WERI-Rb-1 (cell line): ENCODE measurements at regions not wholly inside any gene's neighbourhood (a gene's known extent, or its start where the extent isn't known, plus 50 kb on each side); places are given as distances from the start of the nearest gene placed in this dataset.

Source experiments
- DNase-seq: peaks from one replicate; pipeline ENCODE4 v3.0.0-alpha.2; 2020
- H3K27ac ChIP-seq: fragments of 250-450 bp; sonication (Bioruptor Pico); 2 replicates; pipeline ENCODE4 v1.5.1; 2020; ENCODE audit warnings: mild to moderate bottlenecking, moderate library complexity
- H3K27me3 ChIP-seq: fragments of 250-450 bp; sonication (Bioruptor Pico); 2 replicates; pipeline ENCODE4 v1.5.1; 2021; ENCODE audit warnings: mild to moderate bottlenecking, low read depth, moderate library complexity; ENCODE audit not compliant: insufficient read depth, severe bottlenecking
- H3K36me3 ChIP-seq: fragments of 250-450 bp; sonication (Bioruptor Pico); 2 replicates; pipeline ENCODE4 v1.5.1; 2020; ENCODE audit warnings: mild to moderate bottlenecking, moderate library complexity
- H3K4me3 ChIP-seq: 2 replicates; pipeline ENCODE4 v1.5.1; 2011; ENCODE audit warnings: low read depth, mild to moderate bottlenecking, control low read depth, low read length
- H3K9me3 ChIP-seq: fragments of 250-450 bp; sonication (Bioruptor Pico); 2 replicates; pipeline ENCODE4 v1.5.1; 2021; ENCODE audit warnings: mild to moderate bottlenecking, moderate library complexity; ENCODE audit not compliant: severe bottlenecking
- TF ChIP-seq, protein P1 (sequence below): IDR thresholded peaks from 2 replicates; pipeline ENCODE4 v1.5.1; 2011; ENCODE audit warnings: low read depth, mild to moderate bottlenecking, control low read depth, inconsistent platforms, low read length

GRCh38 chr10:84801156-84801555 is 472.8 kb downstream of the CCSER2 start:
- no peak for DNase-seq
- no peak overlapping the region for H3K4me3 ChIP-seq
- H3K36me3 ChIP-seq: no peaks in the 10 kb centered on the region
- TF ChIP-seq, protein P1, sequence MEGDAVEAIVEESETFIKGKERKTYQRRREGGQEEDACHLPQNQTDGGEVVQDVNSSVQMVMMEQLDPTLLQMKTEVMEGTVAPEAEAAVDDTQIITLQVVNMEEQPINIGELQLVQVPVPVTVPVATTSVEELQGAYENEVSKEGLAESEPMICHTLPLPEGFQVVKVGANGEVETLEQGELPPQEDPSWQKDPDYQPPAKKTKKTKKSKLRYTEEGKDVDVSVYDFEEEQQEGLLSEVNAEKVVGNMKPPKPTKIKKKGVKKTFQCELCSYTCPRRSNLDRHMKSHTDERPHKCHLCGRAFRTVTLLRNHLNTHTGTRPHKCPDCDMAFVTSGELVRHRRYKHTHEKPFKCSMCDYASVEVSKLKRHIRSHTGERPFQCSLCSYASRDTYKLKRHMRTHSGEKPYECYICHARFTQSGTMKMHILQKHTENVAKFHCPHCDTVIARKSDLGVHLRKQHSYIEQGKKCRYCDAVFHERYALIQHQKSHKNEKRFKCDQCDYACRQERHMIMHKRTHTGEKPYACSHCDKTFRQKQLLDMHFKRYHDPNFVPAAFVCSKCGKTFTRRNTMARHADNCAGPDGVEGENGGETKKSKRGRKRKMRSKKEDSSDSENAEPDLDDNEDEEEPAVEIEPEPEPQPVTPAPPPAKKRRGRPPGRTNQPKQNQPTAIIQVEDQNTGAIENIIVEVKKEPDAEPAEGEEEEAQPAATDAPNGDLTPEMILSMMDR: no peak
- no peak overlapping the region for H3K27ac ChIP-seq
- H3K9me3 ChIP-seq: no peaks in the 10 kb centered on the region
- no peaks in the 10 kb centered on the region for H3K27me3 ChIP-seq

GRCh38 chr10:84801916-84802315 is 473.5 kb downstream of the CCSER2 start:
- TF ChIP-seq, protein P1: no peak
- Histone ChIP-seq H3K27me3 (no peaks in the 10 kb centered on the region), H3K9me3 (no peaks in the 10 kb centered on the region), H3K36me3 (no peaks in the 10 kb centered on the region), H3K4me3 (no peak overlapping the region), H3K27ac (no peak overlapping the region)
- DNase-seq: no peak

DNA sequence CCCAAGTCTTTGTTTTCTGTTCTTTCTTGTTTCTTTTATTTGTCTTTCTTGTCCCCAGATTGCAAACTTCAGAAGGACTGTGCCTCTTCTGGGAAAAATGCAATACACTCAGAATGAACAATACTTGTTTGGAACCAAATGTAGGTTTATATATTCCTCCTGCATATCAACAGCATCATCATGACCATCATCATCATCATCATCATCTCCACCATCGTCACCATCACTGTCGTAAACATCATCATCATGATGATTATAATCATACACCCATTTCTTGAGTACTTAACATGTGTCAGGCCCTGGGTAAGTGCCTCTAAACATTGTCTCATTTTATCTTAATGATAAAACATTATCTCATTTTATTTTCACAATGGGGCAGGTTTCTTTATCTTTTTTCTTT is 476.8 kb downstream of the CCSER2 start:
- no peak for DNase-seq
- no peaks in the 10 kb centered on the region for H3K27me3 ChIP-seq
- H3K27ac ChIP-seq: no peak overlapping the region
- no peaks in the 10 kb centered on the region for H3K36me3 ChIP-seq
- H3K4me3 ChIP-seq: no peak overlapping the region
- TF ChIP-seq, protein P1: no peak
- no peaks in the 10 kb centered on the region for H3K9me3 ChIP-seq

DNA sequence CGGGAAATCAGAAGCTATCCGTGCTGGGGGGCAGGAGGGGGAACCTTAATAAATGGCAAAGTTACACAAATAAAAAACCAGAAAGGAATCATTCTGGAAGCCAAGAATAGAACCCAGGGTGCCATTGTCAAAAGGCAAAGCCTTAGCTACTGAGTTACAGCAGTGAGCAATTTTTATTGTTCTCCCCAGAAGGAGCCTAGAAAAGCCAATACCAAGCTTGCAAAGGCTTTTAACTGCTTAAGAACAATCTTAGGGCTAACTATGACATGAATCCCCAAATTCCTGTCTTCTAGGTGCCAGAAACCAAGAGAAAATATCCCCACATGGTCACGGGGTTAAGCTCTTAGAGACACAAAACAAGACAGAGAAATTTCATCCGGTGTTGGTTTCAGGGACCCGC is 482.7 kb downstream of the CCSER2 start:
- no peaks in the 10 kb centered on the region for H3K27me3 ChIP-seq
- no peak overlapping the region for H3K27ac ChIP-seq
- DNase-seq: no peak
- no peaks in the 10 kb centered on the region for H3K9me3 ChIP-seq
- H3K4me3 ChIP-seq: no peak overlapping the region
- H3K36me3 ChIP-seq: no peaks in the 10 kb centered on the region
- TF ChIP-seq, protein P1: no peak

- H3K4me3 ChIP-seq: no peak overlapping the region
- DNase-seq: peak; percentile 59
- TF ChIP-seq, protein P1: no peak
- no peaks in the 10 kb centered on the region for H3K9me3 ChIP-seq
- H3K27ac ChIP-seq: no peak overlapping the region
- H3K27me3 ChIP-seq: no peaks in the 10 kb centered on the region
- no peaks in the 10 kb centered on the region for H3K36me3 ChIP-seq
Measured at GRCh38 chr10:84818961-84819360, 490.6 kb downstream of the CCSER2 start.

GRCh38 chr10:84820120-84820519 is 491.7 kb downstream of the CCSER2 start:
- H3K36me3 ChIP-seq: no peaks in the 10 kb centered on the region
- no peak overlapping the region for H3K4me3 ChIP-seq
- peak; percentile 30 for DNase-seq
- TF ChIP-seq, protein P1: peak; percentile 58
- H3K27me3 ChIP-seq: no peaks in the 10 kb centered on the region
- H3K9me3 ChIP-seq: no peaks in the 10 kb centered on the region
- no peak overlapping the region for H3K27ac ChIP-seq
